PFSK-1 (cell line): ENCODE measurements at regions not wholly inside any gene's neighbourhood (a gene's known extent, or its start where the extent isn't known, plus 50 kb on each side); places are given as distances from the start of the nearest gene placed in this dataset.

Source experiments
- FOXP2 ChIP-seq: optimal IDR thresholded peaks from 2 replicates; pipeline ENCODE3; 2011; ENCODE audit warnings: borderline replicate concordance, control low read depth, inconsistent platforms; ENCODE audit not compliant: insufficient read depth; ENCODE audit errors: extremely low read length, extremely low read depth
- POLR2AphosphoS5 ChIP-seq: IDR thresholded peaks from 2 replicates; pipeline ENCODE4 v1.6.1; 2012; ENCODE audit warnings: low read depth, mild to moderate bottlenecking, control low read depth, low read length, moderate library complexity
- REST ChIP-seq, 2 experiments: IDR thresholded peaks; 2 replicates each; pipeline versions ENCODE4 v1.6.1 to v1.8.0; 2011 to 2012; ENCODE audit warnings: low read depth in 2 of 2, low read length in 2 of 2, control low read depth in 1 of 2, inconsistent platforms in 1 of 2, mild to moderate bottlenecking in 1 of 2, moderate library complexity in 1 of 2; ENCODE audit not compliant: insufficient read depth in 1 of 2
- SIN3A ChIP-seq: IDR thresholded peaks from 2 replicates; pipeline ENCODE4 v1.6.1; 2012; ENCODE audit warnings: mild to moderate bottlenecking, low read length, moderate library complexity, borderline replicate concordance; ENCODE audit not compliant: insufficient read depth
- TAF1 ChIP-seq: IDR thresholded peaks from 2 replicates; pipeline ENCODE4 v1.6.1; 2012; ENCODE audit warnings: low read length, control low read depth, borderline replicate concordance; ENCODE audit not compliant: insufficient read depth

- TF ChIP-seq POLR2AphosphoS5 (no peak), SIN3A (no peak), REST (IDR thresholded peaks at IDR 0.05; ENCODE audit: insufficient read depth in 1 of 2, low read depth in 2 of 2, low read length in 2 of 2) (no peak), TAF1 (no peak), FOXP2 (no peak)
These were observed 112.4 kb upstream of the STT3B start for GRCh38 chr3:31420311-31420710.
